Stimulated activated CD4-positive, alpha-beta T cell treated with anti-CD3 and anti-CD28 coated beads, Interleukin-12 subunit alpha, Interleukin-12 subunit beta, amount 100 ng/mL, for 24 hours (primary cell): ENCODE measurements at regions not wholly inside any gene's neighbourhood (a gene's known extent, or its start where the extent isn't known, plus 50 kb on each side); places are given as distances from the start of the nearest gene placed in this dataset.

Source experiments
- DNase-seq, 2 experiments: peaks; one replicate each; pipeline ENCODE4 v3.0.0-alpha.2; 2020; ENCODE audit warnings: low read depth in 2 of 2

DNA sequence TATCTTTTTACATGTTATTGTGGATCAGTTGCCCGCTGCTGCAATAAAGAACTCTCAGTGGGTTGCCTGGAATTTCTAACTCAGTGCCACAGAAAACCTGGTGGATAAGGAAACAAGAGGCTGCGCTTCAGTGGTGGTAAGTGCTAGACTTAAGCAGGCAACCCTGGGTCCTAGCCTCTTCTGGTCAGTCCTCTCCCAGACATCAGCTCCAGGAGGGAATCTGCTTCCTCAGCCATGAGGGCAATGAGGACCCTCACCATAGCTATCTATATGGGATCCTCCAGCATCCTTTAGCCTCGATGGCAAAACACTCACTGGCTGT, 490.7 kb upstream of the SULF2 start:
- no peak for DNase-seq

GRCh38 chr20:48275286-48276020, 490.2 kb upstream of the SULF2 start:
- no peak for DNase-seq

DNA sequence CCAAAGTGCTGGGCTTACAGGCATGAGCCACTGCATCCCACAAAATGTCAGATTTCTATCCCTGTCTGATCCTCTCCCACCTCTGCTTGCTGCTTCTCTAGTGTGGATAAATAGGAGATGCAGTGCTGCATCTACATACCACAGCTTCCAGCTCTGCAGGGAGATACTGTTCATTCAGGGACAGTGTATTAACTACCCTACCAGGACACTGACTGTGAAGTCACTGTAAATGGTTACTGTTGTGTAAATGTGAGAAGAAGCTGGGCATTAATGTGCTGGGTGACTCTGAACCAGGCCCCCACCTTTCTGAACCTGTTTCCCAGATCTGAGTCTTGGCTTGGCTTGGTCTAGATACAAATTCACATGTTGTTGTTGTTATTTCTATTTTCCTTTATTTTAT, 488.6 kb upstream of the SULF2 start:
- no peak for DNase-seq

GRCh38 chr20:48270885-48271284, 485.6 kb upstream of the SULF2 start:
- DNase-seq = no peak

GRCh38 chr20:48267860-48268633, 482.8 kb upstream of the SULF2 start:
- no peak for DNase-seq

DNA sequence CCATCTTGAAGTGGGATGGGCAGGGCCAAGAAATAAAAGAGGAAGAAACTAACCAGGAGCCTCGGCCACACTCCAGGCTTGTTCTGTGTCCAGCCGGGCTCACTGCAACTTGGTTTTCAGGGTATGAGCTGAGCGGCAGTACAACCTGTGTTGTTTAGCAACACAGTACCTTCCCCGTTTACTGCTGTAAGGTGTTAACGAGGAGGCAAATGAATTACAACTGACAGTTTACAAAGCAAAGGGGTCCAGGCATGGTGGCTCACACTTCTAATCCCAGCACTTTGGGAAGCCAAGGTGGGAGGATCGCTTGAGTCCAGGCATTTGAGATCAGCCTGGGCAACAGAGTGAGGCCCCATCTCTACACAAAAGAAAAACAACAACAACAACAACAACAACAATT, 481.3 kb upstream of the SULF2 start:
- no peak for DNase-seq

- DNase-seq = no peak
Observed at GRCh38 chr20:48265791-48266190, 480.5 kb upstream of the SULF2 start.

DNA sequence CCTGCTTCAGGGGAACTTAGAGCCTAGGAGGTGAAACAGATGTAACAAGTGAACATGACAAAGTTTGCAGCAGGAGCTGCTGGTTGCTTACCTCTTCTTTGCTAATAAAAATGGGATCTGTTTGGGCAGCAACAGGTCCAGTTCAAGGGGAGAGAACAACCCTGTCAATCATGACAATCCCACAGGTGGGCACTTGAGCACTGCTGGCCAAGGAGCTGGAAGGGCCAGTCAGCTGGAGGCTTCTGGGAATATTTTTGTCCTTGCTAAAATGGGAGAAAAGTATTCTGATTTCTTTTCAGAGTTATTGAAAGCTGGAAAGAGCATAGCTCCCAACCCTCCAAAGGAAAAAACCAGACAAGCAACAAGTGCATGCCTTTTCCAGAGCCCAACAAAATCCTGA, 477.7 kb upstream of the SULF2 start:
- DNase-seq = no peak

- DNase-seq = no peak
Observed at GRCh38 chr20:48262466-48262865, 477.2 kb upstream of the SULF2 start.

DNA sequence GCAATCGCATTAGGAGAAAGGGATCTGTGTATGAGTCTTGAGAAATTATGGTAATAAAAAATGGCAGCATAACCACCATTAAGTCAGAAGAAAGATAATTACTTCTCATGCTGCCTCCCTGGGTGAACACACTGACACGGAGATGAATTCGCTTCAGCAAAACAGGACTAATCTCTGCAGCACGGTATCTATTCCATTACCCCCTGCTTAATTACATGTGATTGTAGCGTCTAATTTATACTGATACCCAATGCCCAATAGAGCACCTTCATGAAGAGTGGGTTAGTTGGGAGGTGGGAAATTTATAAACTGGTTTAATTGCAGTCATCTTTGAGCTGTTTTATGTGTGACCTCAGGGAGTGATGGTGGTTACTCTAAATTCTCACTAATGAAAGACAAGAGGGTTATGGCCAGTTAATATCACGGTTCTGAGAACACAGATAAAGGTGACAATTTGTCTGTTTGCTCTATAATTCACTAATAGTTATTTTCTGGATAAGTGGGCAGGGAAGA, 476.2 kb upstream of the SULF2 start:
- DNase-seq = no peak

DNA sequence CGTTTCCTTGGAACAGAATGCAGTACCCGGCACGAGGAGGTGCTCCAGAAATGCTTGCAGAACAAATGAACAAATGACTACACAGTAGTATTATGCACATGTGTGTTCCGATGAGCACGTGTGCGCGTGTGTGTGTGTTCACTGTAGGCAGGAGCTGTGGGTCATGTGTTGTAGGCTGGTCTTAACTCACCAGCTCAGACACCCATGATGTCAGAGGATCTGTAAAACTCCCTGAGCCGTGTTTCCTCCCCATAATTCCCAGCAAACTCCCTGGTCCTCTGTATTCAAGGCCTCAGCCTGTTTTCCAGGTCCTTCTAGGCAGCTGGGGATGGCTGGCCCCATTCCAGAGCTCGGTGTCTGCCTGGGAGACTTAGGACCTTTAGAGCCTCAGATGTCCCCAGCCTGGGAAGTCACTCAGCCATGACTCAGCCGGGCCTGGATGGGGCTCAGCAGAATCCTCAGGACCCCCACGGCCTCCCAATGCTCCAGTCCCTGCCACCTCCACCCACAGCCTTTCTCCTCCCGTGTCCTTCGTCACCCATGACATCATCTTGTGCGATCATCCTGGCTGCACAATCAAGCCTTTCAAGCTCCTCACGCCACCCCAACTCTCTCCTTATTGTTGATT, 475.0 kb upstream of the SULF2 start:
- DNase-seq = no peak

- no peak for DNase-seq
Observed at GRCh38 chr20:48259456-48259855, 474.2 kb upstream of the SULF2 start.

GRCh38 chr20:48257833-48258232, 472.6 kb upstream of the SULF2 start:
- no peak for DNase-seq

- DNase-seq = no peak
Observed at GRCh38 chr20:48247961-48248360, 462.7 kb upstream of the SULF2 start.

DNA sequence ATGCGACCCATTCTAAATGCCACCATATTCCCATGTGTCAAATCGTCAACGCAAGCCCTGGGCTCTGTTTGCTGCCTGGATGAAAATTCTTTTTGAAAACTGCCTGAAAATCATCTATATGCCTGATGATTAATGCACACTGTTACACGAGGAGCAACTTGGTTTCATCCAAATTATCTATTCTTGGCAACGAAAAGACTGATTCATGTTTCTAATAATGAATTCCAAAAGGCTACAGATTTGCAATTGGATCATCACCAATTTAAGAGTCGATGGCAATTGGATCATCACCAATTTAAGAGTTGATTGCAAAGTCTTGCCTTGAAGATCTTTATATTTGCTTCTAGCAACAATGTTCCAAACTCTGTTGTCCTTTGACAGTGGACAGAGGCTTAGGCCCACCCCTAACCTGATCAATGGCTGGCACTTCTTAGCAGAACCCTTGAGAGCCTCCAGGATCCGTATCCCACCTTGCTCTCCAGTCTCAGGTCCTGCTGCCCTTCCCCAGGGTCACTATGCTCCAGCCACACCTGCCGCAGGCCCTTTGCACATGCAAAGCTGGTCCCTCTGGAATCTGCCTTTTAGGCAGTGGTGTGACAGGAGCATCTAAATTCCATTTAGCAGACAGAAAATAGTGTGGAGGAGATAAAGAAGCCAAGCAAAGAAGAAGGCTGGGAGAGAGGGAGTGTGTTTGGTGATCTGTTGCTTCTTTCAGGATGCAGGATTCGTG, 460.9 kb upstream of the SULF2 start:
- DNase-seq = no peak

- DNase-seq = no peak
Observed at GRCh38 chr20:48242623-48243022, 457.3 kb upstream of the SULF2 start.

- DNase-seq = no peak
Observed at GRCh38 chr20:48241482-48241881, 456.2 kb upstream of the SULF2 start.

- no peak for DNase-seq
Observed at GRCh38 chr20:48238781-48239180, 453.5 kb upstream of the SULF2 start.

- DNase-seq = no peak
Observed at GRCh38 chr20:48238326-48238725, 453.0 kb upstream of the SULF2 start.

DNA sequence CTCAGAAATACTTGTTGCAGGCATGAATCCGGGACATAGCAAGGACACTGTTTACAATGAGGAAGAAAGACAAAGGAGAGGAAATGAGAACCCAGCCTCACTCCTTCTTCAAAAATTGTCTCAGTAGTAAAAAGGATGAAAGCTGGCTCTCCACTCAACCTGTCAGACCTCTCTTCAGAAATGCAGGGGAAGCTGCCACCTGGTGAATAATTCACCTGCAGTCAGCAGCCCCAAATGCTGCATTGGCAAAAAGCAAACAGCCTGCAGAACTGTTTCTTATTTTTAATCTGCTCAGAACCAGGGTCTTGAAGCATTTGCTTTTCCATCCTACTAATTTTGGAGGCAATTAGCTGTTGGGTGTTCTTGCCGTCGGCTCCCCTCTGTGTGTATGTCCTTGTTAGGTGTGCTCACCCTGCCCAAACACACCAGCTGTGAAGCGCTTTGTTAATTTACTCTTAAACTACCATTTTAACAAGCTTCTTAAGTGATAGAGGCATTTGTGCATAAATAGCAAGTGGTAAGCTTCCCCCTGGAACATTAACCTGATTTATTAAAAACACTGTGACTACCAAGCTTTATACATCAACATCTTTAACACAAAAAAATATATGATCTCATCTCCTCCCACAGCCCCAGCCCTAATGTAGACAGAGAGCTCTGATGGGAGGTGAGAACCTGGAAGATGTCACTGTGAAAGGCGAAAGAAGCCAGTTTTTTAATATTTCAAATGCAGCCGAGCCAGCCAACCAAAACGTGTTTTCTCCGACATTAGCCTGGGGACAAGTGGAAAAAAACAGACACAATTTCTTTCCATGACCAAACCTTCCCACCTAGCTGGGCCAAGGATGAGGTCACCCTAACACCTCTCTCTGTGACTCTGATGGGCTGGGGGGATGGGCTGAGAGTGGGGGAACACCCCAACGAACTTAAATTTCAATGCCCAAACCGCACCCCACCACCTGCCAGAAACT, 451.0 kb upstream of the SULF2 start:
- DNase-seq = no peak

DNA sequence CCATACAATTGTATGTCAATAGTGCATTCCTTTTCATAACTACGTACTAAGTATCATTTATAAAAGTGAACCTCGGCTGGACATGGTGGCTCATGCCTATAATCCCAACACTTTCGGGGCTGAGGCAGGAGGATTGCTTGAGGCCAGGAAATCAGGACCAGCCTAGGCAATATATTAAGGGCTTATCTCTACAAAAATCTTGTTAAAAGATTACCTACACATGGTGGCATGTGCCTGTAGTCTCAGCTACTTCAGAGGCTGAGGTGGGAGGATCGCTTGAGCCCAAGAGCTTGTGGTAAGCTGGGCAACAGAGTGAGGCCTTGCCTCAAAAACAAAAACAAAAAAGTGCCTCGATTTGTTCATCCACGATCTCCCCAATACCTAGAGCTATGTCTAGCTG, 449.7 kb upstream of the SULF2 start:
- DNase-seq = no peak
